ENCODE measurements at regions not wholly inside any gene's neighbourhood (a gene's known extent, or its start where the extent isn't known, plus 50 kb on each side); places are given as distances from the start of the nearest gene placed in this dataset.

- DNase-seq = no peak
- peaks cover 0 to 2% (median 0%) of the 10 kb centered on the region in 3 donors for H3K27me3 Mint-ChIP-seq (ENCODE audit: low read depth in 3 of 3)
- no peaks in the 10 kb centered on the region for H3K4me1 ChIP-seq (ENCODE audit: control insufficient read depth in 1 of 2, insufficient read depth in 2 of 2, low read length in 2 of 2)
- intact Hi-C loops (cut with micrococcal nuclease) = no loop called here
- H3K9me3 Mint-ChIP-seq = peaks cover 0 to 4% (median 0%) of the 10 kb centered on the region in 7 donors
- no peak overlapping the region for H3K27ac ChIP-seq (ENCODE audit: low read depth in 1 of 2, low read length in 2 of 2)
- no peaks in the 10 kb centered on the region for H3K79me2 ChIP-seq (ENCODE audit: insufficient read depth, low read length)
- no peaks in the 10 kb centered on the region for H3K27me3 ChIP-seq (ENCODE audit: control insufficient read depth in 2 of 2, insufficient read depth in 2 of 2, low read length in 2 of 2)
- H3K9ac ChIP-seq (ENCODE audit: insufficient read depth, low read length, poor library complexity, severe bottlenecking) = no peak overlapping the region
- no peaks in the 10 kb centered on the region for H3K36me3 Mint-ChIP-seq
- H4K20me1 ChIP-seq (ENCODE audit: insufficient read depth, low read length) = no peaks in the 10 kb centered on the region
- no peaks in the 10 kb centered on the region for H3K9me3 ChIP-seq (replicated peaks in 1 of 2; ENCODE audit: control insufficient read depth in 1 of 2, insufficient read depth in 1 of 2, low read length in 2 of 2)
- TF ChIP-seq, protein P1, sequence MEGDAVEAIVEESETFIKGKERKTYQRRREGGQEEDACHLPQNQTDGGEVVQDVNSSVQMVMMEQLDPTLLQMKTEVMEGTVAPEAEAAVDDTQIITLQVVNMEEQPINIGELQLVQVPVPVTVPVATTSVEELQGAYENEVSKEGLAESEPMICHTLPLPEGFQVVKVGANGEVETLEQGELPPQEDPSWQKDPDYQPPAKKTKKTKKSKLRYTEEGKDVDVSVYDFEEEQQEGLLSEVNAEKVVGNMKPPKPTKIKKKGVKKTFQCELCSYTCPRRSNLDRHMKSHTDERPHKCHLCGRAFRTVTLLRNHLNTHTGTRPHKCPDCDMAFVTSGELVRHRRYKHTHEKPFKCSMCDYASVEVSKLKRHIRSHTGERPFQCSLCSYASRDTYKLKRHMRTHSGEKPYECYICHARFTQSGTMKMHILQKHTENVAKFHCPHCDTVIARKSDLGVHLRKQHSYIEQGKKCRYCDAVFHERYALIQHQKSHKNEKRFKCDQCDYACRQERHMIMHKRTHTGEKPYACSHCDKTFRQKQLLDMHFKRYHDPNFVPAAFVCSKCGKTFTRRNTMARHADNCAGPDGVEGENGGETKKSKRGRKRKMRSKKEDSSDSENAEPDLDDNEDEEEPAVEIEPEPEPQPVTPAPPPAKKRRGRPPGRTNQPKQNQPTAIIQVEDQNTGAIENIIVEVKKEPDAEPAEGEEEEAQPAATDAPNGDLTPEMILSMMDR (IDR thresholded peaks at IDR 0.05) = no peak
- no peak overlapping the region for H3K4me3 ChIP-seq (replicated peaks in 1 of 3; ENCODE audit: low read depth in 2 of 3, low read length in 3 of 3)
- no peak overlapping the region for H2AFZ ChIP-seq (ENCODE audit: insufficient read depth, low read depth, low read length, poor library complexity, severe bottlenecking)
- H3K27ac Mint-ChIP-seq = no peak overlapping the region
- H3K4me1 Mint-ChIP-seq = no peaks in the 10 kb centered on the region
- H3K4me2 ChIP-seq (replicated peaks; ENCODE audit: extremely low read depth, low read length, poor library complexity, severe bottlenecking) = no peak overlapping the region
- no CpG with 5 or more reads among the region's 2 CpGs for WGBS (ENCODE audit: insufficient coverage)
- no peak overlapping the region for H3K4me3 Mint-ChIP-seq
- no peaks in the 10 kb centered on the region for H3K36me3 ChIP-seq (replicated peaks in 1 of 2; ENCODE audit: control insufficient read depth in 1 of 2, insufficient read depth in 2 of 2, low read length in 2 of 2)
These were observed 476.8 kb downstream of the CCSER2 start for GRCh38 chr10:84805149-84805548.

DNA sequence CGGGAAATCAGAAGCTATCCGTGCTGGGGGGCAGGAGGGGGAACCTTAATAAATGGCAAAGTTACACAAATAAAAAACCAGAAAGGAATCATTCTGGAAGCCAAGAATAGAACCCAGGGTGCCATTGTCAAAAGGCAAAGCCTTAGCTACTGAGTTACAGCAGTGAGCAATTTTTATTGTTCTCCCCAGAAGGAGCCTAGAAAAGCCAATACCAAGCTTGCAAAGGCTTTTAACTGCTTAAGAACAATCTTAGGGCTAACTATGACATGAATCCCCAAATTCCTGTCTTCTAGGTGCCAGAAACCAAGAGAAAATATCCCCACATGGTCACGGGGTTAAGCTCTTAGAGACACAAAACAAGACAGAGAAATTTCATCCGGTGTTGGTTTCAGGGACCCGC lies 482.7 kb downstream of the CCSER2 start:
- WGBS (ENCODE audit: insufficient coverage) = 62% methylated on average over 3 of the region's 5 CpGs
- Histone ChIP-seq H4K20me1 (ENCODE audit: insufficient read depth, low read length) (no peaks in the 10 kb centered on the region), H3K4me2 (replicated peaks; ENCODE audit: extremely low read depth, low read length, poor library complexity, severe bottlenecking) (no peak overlapping the region), H3K9ac (ENCODE audit: insufficient read depth, low read length, poor library complexity, severe bottlenecking) (no peak overlapping the region), H3K27ac (ENCODE audit: low read depth in 1 of 2, low read length in 2 of 2) (no peak overlapping the region), H3K4me1 (ENCODE audit: control insufficient read depth in 1 of 2, insufficient read depth in 2 of 2, low read length in 2 of 2) (no peaks in the 10 kb centered on the region), H3K4me3 (replicated peaks in 1 of 3; ENCODE audit: low read depth in 2 of 3, low read length in 3 of 3) (no peak overlapping the region), H3K9me3 (replicated peaks in 1 of 2; ENCODE audit: control insufficient read depth in 1 of 2, insufficient read depth in 1 of 2, low read length in 2 of 2) (no peaks in the 10 kb centered on the region), H2AFZ (ENCODE audit: insufficient read depth, low read depth, low read length, poor library complexity, severe bottlenecking) (no peak overlapping the region), H3K27me3 (ENCODE audit: control insufficient read depth in 2 of 2, insufficient read depth in 2 of 2, low read length in 2 of 2) (no peaks in the 10 kb centered on the region), H3K79me2 (ENCODE audit: insufficient read depth, low read length) (no peaks in the 10 kb centered on the region), H3K36me3 (replicated peaks in 1 of 2; ENCODE audit: control insufficient read depth in 1 of 2, insufficient read depth in 2 of 2, low read length in 2 of 2) (no peaks in the 10 kb centered on the region)
- TF ChIP-seq, protein P1 (IDR thresholded peaks at IDR 0.05) = no peak
- Mint-ChIP-seq H3K4me3 (no peak overlapping the region), H3K27ac (no peak overlapping the region), H3K27me3 (ENCODE audit: low read depth in 3 of 3) (peaks cover 0 to 3% (median 0%) of the 10 kb centered on the region in 3 donors), H3K4me1 (no peaks in the 10 kb centered on the region), H3K36me3 (no peaks in the 10 kb centered on the region), H3K9me3 (peaks cover 0 to 3% (median 0%) of the 10 kb centered on the region in 7 donors)
- no peak for DNase-seq
- intact Hi-C loops (cut with micrococcal nuclease) = no loop called here
